HFF-Myc (cell line): ENCODE measurements at regions not wholly inside any gene's neighbourhood (a gene's known extent, or its start where the extent isn't known, plus 50 kb on each side); places are given as distances from the start of the nearest gene placed in this dataset.
"Not testable (repeated sequence)": the region's sequence is repeated elsewhere in the genome, so short reads cannot be mapped to it uniquely, and the experiment has no call there.

Experiments
- DNase-seq: peaks from one replicate; pipeline ENCODE4 v3.0.0-alpha.2; 2011; ENCODE audit warnings: low read depth; ENCODE audit errors: extremely low read depth
- H3K4me3 ChIP-seq: replicated peaks from 2 replicates; pipeline ENCODE4 v1.5.1; 2011; ENCODE audit warnings: low read depth, mild to moderate bottlenecking, control low read depth, low read length
- CTCF ChIP-seq: IDR thresholded peaks from 2 replicates; pipeline ENCODE4 v1.5.1; 2012; ENCODE audit warnings: mild to moderate bottlenecking, low read depth, low read length, control low read depth; ENCODE audit errors: missing control alignments

- no peak overlapping the region for H3K4me3 ChIP-seq
- no peak for TF ChIP-seq CTCF
- no peak for DNase-seq
These were observed 426.9 kb downstream of the NR4A2 start for GRCh38 chr2:155905657-155906056.

GRCh38 chr2:155904720-155905119 lies 427.8 kb downstream of the NR4A2 start:
- no peak for DNase-seq
- TF ChIP-seq CTCF = no peak
- no peak overlapping the region for H3K4me3 ChIP-seq

GRCh38 chr2:155902635-155903034 lies 429.9 kb downstream of the NR4A2 start:
- DNase-seq = no peak
- TF ChIP-seq CTCF = no peak
- no peak overlapping the region for H3K4me3 ChIP-seq

- DNase-seq = no peak
- H3K4me3 ChIP-seq = no peak overlapping the region
- no peak for TF ChIP-seq CTCF
These were observed 437.5 kb downstream of the NR4A2 start for GRCh38 chr2:155895016-155895415.

GRCh38 chr2:155880382-155880781 lies 452.1 kb downstream of the NR4A2 start:
- not testable (repeated sequence) for DNase-seq, H3K4me3 ChIP-seq

- DNase-seq, H3K4me3 ChIP-seq: not testable (repeated sequence)
These were observed 452.6 kb downstream of the NR4A2 start for GRCh38 chr2:155879900-155880299.

- H3K4me3 ChIP-seq = no peak overlapping the region
- no peak for DNase-seq
- TF ChIP-seq CTCF = no peak
These were observed 460.1 kb downstream of the NR4A2 start for GRCh38 chr2:155872396-155872795.

GRCh38 chr2:155871940-155872339 lies 460.6 kb downstream of the NR4A2 start:
- H3K4me3 ChIP-seq = no peak overlapping the region
- DNase-seq = no peak
- TF ChIP-seq CTCF = no peak
